AG08395 (cell line): ENCODE measurements at regions not wholly inside any gene's neighbourhood (a gene's known extent, or its start where the extent isn't known, plus 50 kb on each side); places are given as distances from the start of the nearest gene placed in this dataset.

ENCODE experiments used
- DNase-seq: peaks from one replicate; pipeline ENCODE4 v3.0.0; 2012; ENCODE audit warnings: mixed read lengths, low spot score

GRCh38 chr1:25081496-25081895 is 150.8 kb downstream of the SYF2 start:
- no peak for DNase-seq

DNA sequence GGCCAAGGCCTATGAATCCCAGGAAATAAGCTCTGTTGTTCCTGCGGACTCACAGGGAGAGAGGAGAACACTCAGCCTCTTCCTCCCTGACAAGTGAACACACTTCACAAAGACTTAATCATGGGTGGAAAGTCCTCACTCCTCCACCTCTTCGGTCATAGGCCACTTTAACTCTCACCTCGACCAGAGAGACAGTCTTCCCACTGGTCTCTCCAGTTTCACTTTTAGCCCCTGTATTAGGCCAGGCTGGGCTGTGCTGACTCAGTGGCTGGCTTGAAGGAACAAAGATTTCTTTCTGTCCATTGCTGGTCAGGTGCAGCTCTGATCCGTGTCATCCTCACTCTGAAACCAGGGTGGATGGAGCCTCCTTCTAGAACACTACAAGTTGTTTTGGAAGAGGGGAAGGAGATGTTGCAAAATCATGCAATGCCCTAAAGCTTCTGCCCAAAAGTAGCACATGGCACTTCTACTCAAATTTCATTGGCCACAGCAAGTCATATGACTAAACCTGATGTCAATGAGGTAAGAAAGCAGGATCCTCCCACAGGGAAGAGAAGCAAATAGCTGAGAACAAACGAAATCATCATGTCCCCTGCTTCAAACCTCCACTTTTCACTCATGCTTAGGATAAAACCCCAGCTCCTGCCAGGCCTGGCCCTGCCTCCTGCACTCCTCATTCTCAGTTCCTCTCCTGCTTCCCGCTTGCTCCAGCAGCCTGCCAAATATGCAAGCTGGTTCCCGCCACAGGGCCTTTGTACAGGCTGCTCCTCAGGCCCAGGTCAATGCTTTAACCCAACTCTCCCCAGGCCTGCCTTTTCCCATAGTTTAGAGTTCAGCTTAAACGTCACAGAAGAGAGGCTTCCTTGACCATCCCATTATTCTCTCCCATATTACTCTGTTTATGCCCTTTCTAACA is 150.5 kb upstream of the RUNX3 start:
- peak; percentile 22 for DNase-seq

- DNase-seq: no peak
These were observed 149.0 kb upstream of the RUNX3 start for GRCh38 chr1:25079048-25079447.

- DNase-seq: no peak
These were observed 144.5 kb upstream of the RUNX3 start for GRCh38 chr1:25074351-25075227.

DNA sequence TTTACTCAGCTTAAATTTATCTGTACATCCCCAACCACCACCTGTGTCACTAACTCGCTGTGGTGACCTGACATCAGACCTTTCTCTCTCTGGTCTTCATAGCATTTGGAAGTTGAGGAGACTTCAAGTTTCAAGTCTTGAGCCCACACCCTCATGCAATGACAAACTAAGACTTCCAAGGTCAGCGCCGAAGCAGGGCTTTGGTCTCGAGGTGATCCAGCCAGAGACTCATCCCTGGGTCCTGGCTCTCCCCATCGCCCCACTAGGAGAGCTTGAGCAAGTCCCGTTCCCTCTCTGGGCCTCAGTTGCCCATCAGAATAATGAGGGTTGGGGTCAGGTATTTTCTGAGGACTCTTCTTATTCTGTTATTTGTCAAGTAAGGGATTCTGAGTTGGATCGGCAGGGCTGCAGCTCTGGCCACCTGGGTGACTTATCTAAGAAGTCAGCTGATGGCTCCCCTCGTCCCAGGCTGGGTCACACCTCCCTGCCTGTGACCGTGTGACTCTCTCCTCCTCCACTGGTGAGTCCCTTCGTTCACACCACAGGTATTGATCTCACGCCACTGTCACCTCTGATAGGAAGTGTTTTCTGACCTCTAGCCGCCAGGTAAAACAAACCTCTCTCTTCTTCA is 143.7 kb upstream of the RUNX3 start:
- DNase-seq: no peak

DNA sequence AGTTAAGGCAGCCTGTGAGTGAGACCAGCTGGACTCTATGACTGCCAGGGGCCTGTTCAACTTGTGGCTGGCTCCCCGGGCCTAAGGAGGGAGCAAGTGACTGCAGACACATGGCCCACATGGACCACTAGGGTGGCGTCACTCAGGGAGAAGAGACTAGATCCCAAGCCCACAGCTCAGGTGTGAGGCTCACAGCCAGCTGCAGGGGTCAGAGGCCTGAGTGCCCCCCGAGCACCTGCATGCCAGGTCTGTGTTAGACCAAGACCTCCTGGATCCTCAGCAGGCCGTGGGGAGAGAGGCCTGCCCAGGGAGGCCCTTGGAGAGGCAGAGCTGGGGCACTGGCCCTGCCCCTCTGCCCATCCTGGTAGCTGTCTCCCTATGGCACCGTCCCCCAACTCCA is 142.4 kb upstream of the RUNX3 start:
- DNase-seq: no peak

DNA sequence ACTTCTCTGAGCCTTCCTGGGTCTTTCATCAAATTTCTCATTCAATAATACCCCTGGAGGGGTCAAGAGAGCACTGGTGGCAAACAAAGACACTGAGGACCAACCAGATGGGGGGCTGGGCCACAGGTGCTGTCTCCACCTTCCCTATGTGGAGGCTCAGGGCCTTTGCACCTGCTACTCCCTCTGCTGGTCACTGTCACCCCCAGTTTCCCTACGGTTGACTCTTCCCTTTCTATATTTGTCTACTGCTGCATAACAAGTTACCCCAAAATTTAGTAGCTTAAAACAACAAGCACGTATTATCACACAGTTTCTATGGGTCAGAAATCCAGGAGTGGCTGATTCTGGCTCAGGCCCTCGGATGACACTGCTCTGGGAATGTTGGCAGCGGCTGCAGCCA is 138.8 kb upstream of the RUNX3 start:
- DNase-seq: no peak

- DNase-seq: no peak
These were observed 138.2 kb upstream of the RUNX3 start for GRCh38 chr1:25068316-25068715.

DNA sequence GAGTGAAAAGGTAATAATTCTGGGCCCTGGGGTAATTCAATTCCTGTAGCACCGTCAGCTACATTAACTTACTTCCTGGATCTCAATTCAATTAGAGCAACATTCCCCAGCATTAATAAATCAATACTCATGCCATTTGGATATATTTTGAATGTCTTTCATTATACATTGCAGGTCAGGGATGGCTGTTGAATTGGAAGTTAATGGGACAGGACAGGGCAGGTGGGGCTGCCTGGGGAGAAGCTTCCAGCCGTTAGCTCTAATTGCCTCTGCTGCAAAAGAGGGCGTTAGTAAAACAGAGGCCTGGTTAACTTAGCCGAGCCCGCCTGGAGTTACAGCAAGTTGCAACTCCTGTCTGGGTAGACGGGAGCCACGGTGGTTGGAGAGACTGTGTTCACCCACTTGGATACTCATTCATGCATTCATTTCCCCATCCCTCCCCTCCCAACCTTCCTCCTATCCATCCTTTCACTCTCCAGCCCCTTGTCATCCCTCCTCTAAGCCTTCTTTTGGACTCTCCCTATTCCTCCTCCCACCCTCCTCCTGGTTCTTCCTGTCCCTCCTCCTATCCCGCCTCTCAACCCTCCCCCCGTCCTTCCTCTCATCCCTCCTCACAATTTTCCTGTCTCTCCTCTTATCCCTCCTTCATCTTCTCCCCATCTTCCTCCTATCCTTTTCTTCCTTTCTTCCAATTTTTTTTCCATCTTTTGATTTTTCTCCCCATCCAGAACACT is 137.6 kb upstream of the RUNX3 start:
- no peak for DNase-seq

DNA sequence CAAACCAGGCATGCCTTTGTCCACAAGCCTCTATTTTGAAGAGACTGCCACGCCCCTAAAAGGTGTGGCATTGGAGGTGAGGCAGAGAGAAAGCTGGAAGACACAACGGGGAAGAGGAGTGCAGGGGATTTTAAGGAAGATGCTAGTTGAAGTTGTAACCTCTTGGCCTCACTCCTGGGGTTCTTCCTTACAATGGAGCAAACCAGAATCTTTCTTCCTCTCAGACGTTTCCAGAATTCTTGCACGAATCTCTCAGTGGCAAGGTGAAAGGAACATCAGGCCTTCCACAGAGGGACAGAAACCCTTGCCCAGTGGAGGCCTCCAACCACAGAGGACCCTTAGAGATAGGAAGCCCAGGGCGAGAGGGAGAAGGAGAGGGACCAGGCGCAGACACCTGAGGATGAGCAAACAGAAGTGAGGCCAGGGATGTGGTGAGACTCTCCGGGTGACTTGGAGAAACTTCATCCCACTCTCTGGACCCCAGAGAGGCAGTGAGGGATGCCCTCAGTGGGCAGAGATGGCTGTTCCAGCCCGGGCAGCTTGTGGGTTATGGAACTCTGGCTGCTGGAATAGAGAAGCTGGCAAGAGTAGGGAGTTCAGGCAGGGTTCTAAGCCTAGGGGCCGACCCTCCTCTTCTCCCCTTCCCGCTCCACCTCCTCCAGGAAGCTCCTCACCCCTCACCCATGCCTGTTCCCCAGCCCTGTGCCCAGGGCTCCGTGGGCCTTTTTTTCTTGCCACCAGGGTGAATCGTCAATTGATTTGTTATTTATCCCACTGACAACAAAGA is 136.8 kb upstream of the RUNX3 start:
- DNase-seq: no peak

GRCh38 chr1:25066256-25066655 is 136.2 kb upstream of the RUNX3 start:
- DNase-seq: peak; percentile 28

DNA sequence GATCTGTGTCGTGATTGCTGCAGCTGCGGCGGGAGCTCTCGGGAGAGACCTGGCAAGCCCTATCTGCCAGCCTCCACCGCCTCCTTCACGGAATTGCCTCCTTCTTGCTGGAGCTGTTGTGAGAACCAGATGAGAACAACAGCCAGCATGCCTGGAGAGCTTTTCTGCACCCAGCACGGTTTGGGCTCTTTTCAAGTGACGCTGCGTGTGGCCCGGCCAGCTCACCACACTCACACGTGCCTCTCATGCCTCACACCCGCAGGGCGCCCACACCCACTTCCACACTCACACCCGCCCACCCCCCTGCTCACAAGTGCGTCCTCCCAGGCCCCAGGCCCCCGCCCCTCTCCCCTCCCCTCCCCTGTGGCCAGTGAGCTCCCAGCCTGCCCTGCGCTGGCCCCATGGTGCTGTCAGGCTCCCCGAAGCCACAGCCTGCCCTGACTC is 135.7 kb upstream of the RUNX3 start:
- peak; percentile 84 for DNase-seq

GRCh38 chr1:25065321-25065721 is 135.2 kb upstream of the RUNX3 start:
- DNase-seq: no peak

- DNase-seq: no peak
These were observed 134.6 kb upstream of the RUNX3 start for GRCh38 chr1:25064465-25065240.

- DNase-seq: no peak
These were observed 133.7 kb upstream of the RUNX3 start for GRCh38 chr1:25063591-25064416.

DNA sequence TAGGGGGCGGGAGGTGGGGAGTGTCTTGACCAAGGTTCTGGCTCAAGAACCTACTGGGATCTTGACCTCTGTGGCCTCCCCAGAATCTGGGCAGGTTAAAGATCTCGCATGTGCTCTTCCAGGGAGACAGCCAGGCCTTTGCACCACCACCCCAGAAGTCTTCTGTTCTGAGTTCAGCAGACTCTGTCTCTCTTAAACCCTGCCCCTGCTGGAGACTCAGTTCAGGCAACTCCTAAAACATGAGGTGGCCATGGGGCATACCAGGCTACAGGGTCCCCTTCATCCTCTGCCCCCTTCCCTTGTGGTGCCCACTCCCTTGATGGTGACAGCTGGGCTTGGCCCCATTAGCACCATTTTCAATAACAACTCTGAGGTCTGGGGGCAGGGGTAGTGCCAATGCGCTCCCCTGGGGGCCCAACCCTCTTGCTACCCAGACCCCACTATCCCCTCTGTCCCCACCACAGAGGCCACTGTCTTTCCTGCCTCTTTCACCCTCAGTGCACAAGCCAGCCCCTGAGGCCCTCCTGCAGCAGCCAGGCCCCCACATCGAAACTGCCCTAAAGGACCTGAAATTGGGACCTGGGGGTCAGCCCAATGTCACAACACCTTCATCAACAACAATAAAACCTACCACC is 132.7 kb upstream of the RUNX3 start:
- no peak for DNase-seq

GRCh38 chr1:25061261-25061995 is 131.4 kb upstream of the RUNX3 start:
- no peak for DNase-seq

DNA sequence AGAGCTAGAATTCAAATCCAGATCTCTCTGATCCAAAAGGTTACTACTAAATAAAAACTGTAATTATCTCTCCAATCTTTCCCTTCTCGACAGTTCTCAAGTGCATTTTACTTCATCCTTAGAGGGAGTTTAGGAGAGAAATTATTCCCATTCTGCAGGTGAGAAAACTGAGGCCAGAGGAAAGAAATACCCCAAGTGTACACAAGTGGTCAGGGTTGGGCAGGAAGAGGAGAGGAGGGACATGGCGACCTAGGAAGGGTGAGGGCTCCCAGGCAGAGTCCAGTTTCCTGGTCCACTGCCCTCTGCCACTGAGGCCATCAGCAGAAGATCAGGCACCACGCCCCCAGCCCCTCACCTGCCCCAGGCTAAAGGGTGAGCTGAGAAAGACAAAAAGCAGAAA is 127.1 kb upstream of the RUNX3 start:
- no peak for DNase-seq
